ENCODE measurements at regions not wholly inside any gene's neighbourhood (a gene's known extent, or its start where the extent isn't known, plus 50 kb on each side); places are given as distances from the start of the nearest gene placed in this dataset.

GRCh38 chr7:22563032-22563501 is 63.1 kb upstream of the STEAP1B start:
- DNase-seq (ENCODE audit: low read depth in 1 of 2, low spot score in 1 of 2) (no peak), FAIRE-seq (no peak), ATAC-seq (no peak)
- Histone ChIP-seq H3K9me3 (no peaks in the 10 kb centered on the region), H3K4me3 (no peak overlapping the region), H3K4me1 (peaks cover 52% of the 10 kb centered on the region), H3K27ac (peak overlapping the region in 1 of 2 experiments; percentile 74; a peak in 4 of 6 replicates), H3K4me2 (peak overlapping the region; percentile 12; the same call in 1 of the 3 replicates)
- TF ChIP-seq HMGXB4 (CRISPR knock-in tag; IDR thresholded peaks at IDR 0.05; ENCODE audit: borderline replicate concordance), result no peak
- POLR2A ChIA-PET, result no interaction called here
- CTCF ChIA-PET, result interaction anchor here (1.0 to 10.2 kb wide), 8 partner anchors 8 to 494 kb away, joined by 3 to 477 read pairs (median 19); partner anchors contain the start of gene IL6
- 70% methylated on average over 10 of the region's 10 CpGs for whole genome bisulfite sequencing (ENCODE audit: missing lambda C conversion rate)

GRCh38 chr7:22561895-22562593 is 62.1 kb upstream of the STEAP1B start:
- TF ChIP-seq BHLHE40 (IDR thresholded peaks at IDR 0.05; ENCODE audit: low read depth, low read length), result no peak
- TF ChIP-seq HOXA7 (CRISPR knock-in tag; IDR thresholded peaks at IDR 0.05), result no peak
- no peak for TF ChIP-seq MAX (IDR thresholded peaks at IDR 0.05)
- no peak for TF ChIP-seq NR3C1 (IDR thresholded peaks at IDR 0.05)
- no peak for TF ChIP-seq KDM5A (IDR thresholded peaks at IDR 0.05)
- peak overlapping the region; percentile 51 to 74 for H3K27ac ChIP-seq
- peak in 1 of 2 experiments; percentile 55 for DNase-seq (ENCODE audit: low read depth in 1 of 2, low spot score in 1 of 2)
- H3K4me3 ChIP-seq, result no peak overlapping the region
- no peak for FAIRE-seq
- CTCF ChIA-PET, result interaction anchor here (0.6 to 10.2 kb wide), 19 partner anchors 7 to 495 kb away, joined by 3 to 477 read pairs (median 8); partner anchors contain the start of gene IL6
- no peaks in the 10 kb centered on the region for H3K9me3 ChIP-seq
- POLR2A ChIA-PET, result interaction anchor here (0.5 to 2.1 kb wide), 8 partner anchors 15 to 297 kb away, joined by 3 to 16 read pairs (median 4); partner anchors contain the start of gene IL6
- peaks cover 52% of the 10 kb centered on the region for H3K4me1 ChIP-seq
- 65% methylated on average over 5 of the region's 5 CpGs for WGBS (ENCODE audit: missing lambda C conversion rate)
- ATAC-seq, result peak; percentile 51 to 65
- H3K4me2 ChIP-seq, result peak overlapping the region; percentile 51

GRCh38 chr7:22561321-22561811 is 61.4 kb upstream of the STEAP1B start:
- H3K27ac ChIP-seq, result peak overlapping the region; percentile 51 to 74
- CTCF ChIA-PET, result interaction anchor here (0.6 to 10.2 kb wide), 31 partner anchors 8 to 549 kb away, joined by 3 to 477 read pairs (median 5); partner anchors contain the start of gene IL6
- H3K4me3 ChIP-seq, result no peak overlapping the region
- H3K4me1 ChIP-seq, result peaks cover 52% of the 10 kb centered on the region
- H3K4me2 ChIP-seq, result peak overlapping the region; percentile 51
- no peaks in the 10 kb centered on the region for H3K9me3 ChIP-seq
- ATAC-seq (peak; percentile 61), DNase-seq (ENCODE audit: low read depth in 1 of 2, low spot score in 1 of 2) (peak; percentile 55 to 78), FAIRE-seq (no peak)
- POLR2A ChIA-PET, result interaction anchor here (0.7 to 2.1 kb wide), 8 partner anchors 16 to 297 kb away, joined by 3 to 16 read pairs (median 4); partner anchors contain the start of gene IL6
- 12% methylated on average over 13 of the region's 13 CpGs for WGBS (ENCODE audit: missing lambda C conversion rate)
- TF ChIP-seq POLR2AphosphoS2 (conservative IDR thresholded peaks at IDR 0.05; ENCODE audit: low read length), result no peak
- no peak for TF ChIP-seq REST (IDR thresholded peaks at IDR 0.05)
- TF ChIP-seq HES2 (IDR thresholded peaks at IDR 0.05), result no peak
- TF ChIP-seq NR3C1 (IDR thresholded peaks at IDR 0.05), result no peak
- TF ChIP-seq CHD4 (IDR thresholded peaks at IDR 0.05; ENCODE audit: borderline replicate concordance), result no peak
- TF ChIP-seq RAD21 (conservative IDR thresholded peaks at IDR 0.05 in 1 of 2, IDR thresholded peaks at IDR 0.05 in 1 of 2), result peak in 1 of 2 experiments; percentile 43; a peak in 2 of 5 replicates
- no peak for TF ChIP-seq SREBF2 (IDR thresholded peaks at IDR 0.05)
- TF ChIP-seq ESRRA (IDR thresholded peaks at IDR 0.05; ENCODE audit: borderline replicate concordance, low read length), result no peak
- no peak for TF ChIP-seq E2F6 (IDR thresholded peaks at IDR 0.05; ENCODE audit: borderline replicate concordance, low read depth)
- TF ChIP-seq FOSL2 (IDR thresholded peaks at IDR 0.05), result no peak
- TF ChIP-seq FOSL2 (CRISPR knock-in tag; IDR thresholded peaks at IDR 0.05), result peak; percentile 53; the same call in 1 of the 2 replicates
- no peak for TF ChIP-seq MAFK (IDR thresholded peaks at IDR 0.05; ENCODE audit: partially characterized antibody)
- no peak; a peak in 1 of 5 replicates for TF ChIP-seq JUN (IDR thresholded peaks at IDR 0.05)
- no peak for TF ChIP-seq RCOR1 (IDR thresholded peaks at IDR 0.05; ENCODE audit: low read depth, low read length)
- peak in 1 of 2 experiments; percentile 23; a peak in 1 of 5 replicates for TF ChIP-seq EP300 (IDR thresholded peaks at IDR 0.05)
- no peak for TF ChIP-seq CEBPB (IDR thresholded peaks at IDR 0.05)
- no peak for TF ChIP-seq USF2 (IDR thresholded peaks at IDR 0.05)
- no peak for TF ChIP-seq ZNF302 (CRISPR knock-in tag; IDR thresholded peaks at IDR 0.05)
- peak; percentile 35; the same call in 2 of the 3 replicates for TF ChIP-seq SMC3 (IDR thresholded peaks at IDR 0.05)
- TF ChIP-seq CBX8 (IDR thresholded peaks at IDR 0.05), result no peak
- no peak for TF ChIP-seq HDAC2 (IDR thresholded peaks at IDR 0.05)
